ENCODE measurements at regions not wholly inside any gene's neighbourhood (a gene's known extent, or its start where the extent isn't known, plus 50 kb on each side); places are given as distances from the start of the nearest gene placed in this dataset.

GRCh38 chr20:56930876-56931275 is 301.8 kb downstream of the TFAP2C start:
- TF ChIP-seq CTCF (IDR thresholded peaks at IDR 0.05) (no peak), ZFX (IDR thresholded peaks at IDR 0.05; ENCODE audit: borderline replicate concordance) (no peak)

Measured in 22Rv1 (cell line).